Activated T-helper 2 cell treated with anti-CD3 and anti-CD28 coated beads, Interferon-gamma antibody, Interleukin-2, Interleukin-4, amounts not matched to agents 10 μg/mL and 5 μg/mL and 100 μg/mL, durations not matched to agents 14 hours and 24 hours and 36 hours (primary cell): ENCODE measurements at regions not wholly inside any gene's neighbourhood (a gene's known extent, or its start where the extent isn't known, plus 50 kb on each side); places are given as distances from the start of the nearest gene placed in this dataset.

ENCODE experiments used
- DNase-seq: peaks from one replicate; pipeline ENCODE4 v3.0.0; 2021; ENCODE audit warnings: low spot score
- H3K27ac Mint-ChIP-seq: one replicate; pipeline ENCODE4 v1.8.0; 2021; ENCODE audit warnings: mixed read lengths
- H3K27me3 Mint-ChIP-seq: one replicate; pipeline ENCODE4 v1.8.0; 2021; ENCODE audit warnings: low read depth, mixed read lengths
- H3K36me3 Mint-ChIP-seq: one replicate; pipeline ENCODE4 v1.8.0; 2021; ENCODE audit warnings: low read depth, mixed read lengths
- H3K4me1 Mint-ChIP-seq: one replicate; pipeline ENCODE4 v1.8.0; 2021; ENCODE audit warnings: low read depth, mixed read lengths
- H3K4me3 Mint-ChIP-seq: one replicate; pipeline ENCODE4 v1.8.0; 2021; ENCODE audit warnings: low read depth, mild to moderate bottlenecking, moderate library complexity, mixed read lengths
- H3K9me3 Mint-ChIP-seq: one replicate; pipeline ENCODE4 v1.8.0; 2021; ENCODE audit warnings: mixed read lengths
- intact Hi-C: fragments of 100-400 bp; cut with micrococcal nuclease; formaldehyde crosslinking; loops from one replicate; pipeline ENCODE4 v1.15.1; 2023

DNA sequence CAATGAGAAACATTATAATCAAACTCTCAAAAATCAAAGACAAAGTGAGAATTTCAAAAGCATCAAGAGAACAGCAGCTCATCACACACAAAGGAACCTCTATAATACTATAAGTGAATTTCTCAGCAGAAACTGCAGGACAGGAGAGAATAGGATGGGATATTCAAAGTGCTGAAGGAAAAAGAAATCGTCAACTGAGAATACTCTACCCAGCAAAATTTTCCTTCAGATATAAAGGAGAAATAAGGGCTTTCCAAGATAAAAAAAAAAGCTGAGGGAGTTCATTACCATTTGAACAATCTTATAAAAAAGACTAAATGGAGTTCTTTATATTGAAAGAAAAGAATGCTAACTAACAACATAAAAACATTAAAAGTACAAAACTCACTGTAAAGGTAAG, 481.1 kb downstream of the TLE4 start:
- intact Hi-C loops, result no loop called here
- Mint-ChIP-seq H3K27ac (no peak overlapping the region), H3K27me3 (no peaks in the 10 kb centered on the region), H3K4me1 (no peaks in the 10 kb centered on the region), H3K36me3 (no peaks in the 10 kb centered on the region), H3K4me3 (no peak overlapping the region), H3K9me3 (peaks cover 11% of the 10 kb centered on the region)
- DNase-seq, result no peak

DNA sequence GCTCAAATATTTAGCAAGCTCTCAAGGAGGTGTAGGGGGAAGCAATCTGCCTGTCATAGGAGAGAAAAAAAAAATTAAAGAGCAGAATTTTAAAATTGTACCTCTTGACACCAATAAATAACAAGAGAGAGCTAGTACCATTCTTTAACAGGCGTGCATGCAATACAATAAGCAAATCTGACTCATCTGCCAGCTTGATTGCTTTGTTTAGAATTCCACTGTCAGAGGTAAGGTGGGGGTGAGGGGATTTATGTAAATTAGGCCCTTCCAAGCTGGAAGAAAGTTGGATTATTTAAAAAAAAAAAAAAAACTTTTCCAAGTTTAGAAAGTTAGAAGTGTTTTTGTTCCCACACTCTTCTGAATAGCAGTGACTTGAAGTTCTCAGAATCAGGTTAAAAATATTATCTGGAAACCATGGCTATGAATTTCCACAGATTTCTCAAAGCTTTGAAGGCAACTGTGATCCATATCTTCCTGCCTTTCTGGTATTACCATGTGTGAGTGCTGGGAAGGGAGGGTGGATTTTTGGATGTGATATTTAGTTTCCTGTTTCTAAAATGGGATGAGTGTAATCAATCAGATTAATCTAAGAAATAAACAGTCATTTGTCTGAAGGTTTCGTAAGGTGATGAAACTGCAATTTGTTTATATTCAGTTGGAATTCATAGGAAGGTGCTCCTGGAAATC, 477.5 kb downstream of the TLE4 start:
- intact Hi-C loops, result no loop called here
- H3K27me3 Mint-ChIP-seq, result no peaks in the 10 kb centered on the region
- no peaks in the 10 kb centered on the region for H3K4me1 Mint-ChIP-seq
- no peak overlapping the region for H3K27ac Mint-ChIP-seq
- H3K9me3 Mint-ChIP-seq, result peaks cover 11% of the 10 kb centered on the region
- no peaks in the 10 kb centered on the region for H3K36me3 Mint-ChIP-seq
- no peak for DNase-seq
- H3K4me3 Mint-ChIP-seq, result no peak overlapping the region

DNA sequence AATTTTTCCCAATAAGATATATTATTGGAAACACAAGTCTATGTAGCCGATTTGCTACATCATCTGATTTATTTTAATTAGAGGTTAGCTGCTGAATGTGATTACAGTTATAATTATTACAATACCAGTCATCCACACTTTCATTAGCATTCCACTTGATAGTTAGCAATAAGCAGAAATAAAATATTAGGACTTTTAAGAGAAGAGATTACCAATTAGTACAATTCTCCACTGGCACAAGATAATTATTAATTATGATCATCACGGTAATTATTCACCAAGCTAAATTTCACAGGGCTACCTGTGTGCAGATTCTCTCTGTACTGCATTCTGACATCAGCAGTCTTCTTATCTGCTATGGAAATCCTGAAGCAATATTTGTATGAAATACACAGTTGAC, 474.7 kb downstream of the TLE4 start:
- no peak overlapping the region for H3K27ac Mint-ChIP-seq
- intact Hi-C loops, result no loop called here
- H3K27me3 Mint-ChIP-seq, result no peaks in the 10 kb centered on the region

DNA sequence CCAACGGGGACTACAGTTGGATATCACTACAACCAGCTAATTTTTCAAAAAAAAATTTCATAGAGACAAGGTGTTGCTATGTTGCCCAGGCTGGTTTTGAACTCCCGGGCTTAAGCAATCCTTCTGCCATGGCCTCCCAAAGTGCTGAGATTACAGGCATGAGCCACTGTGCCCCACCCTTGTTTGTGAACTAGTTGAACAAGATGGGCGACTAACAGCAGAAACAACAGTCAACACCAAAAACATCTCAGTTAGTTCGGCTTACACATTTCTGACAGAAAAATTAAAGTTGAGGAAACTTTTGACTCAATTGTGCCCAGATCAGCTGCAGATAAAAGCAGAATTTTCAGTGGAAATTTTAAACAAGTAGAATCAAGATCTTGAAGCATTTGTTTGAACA, 470.1 kb downstream of the TLE4 start:
- intact Hi-C loops, result no loop called here
- no peaks in the 10 kb centered on the region for H3K27me3 Mint-ChIP-seq

More for the DNA sequence above, 474.7 kb downstream of the TLE4 start:
- no peak overlapping the region for H3K4me3 Mint-ChIP-seq
- no peaks in the 10 kb centered on the region for H3K4me1 Mint-ChIP-seq
- no peaks in the 10 kb centered on the region for H3K9me3 Mint-ChIP-seq
- H3K36me3 Mint-ChIP-seq, result no peaks in the 10 kb centered on the region
- no peak for DNase-seq

DNA sequence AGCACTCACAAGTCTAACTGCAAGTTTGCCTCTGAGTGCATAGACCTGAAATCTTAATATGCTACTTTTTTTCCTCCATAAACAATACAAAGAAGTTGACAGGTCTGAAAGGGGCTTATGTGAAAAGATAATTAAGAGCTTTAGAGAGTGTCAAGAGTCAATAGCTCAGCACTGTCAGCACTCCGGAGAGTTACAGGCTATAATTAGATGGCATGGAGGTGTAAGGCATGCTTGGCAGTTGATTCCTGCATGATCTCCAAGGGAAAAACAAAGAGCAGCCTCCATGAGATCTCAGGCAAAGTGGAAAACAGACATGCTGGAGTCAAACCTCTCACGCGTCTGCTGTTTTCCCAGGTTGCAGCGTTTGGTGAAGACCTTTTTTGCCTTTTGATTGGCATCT, 468.7 kb downstream of the TLE4 start:
- Mint-ChIP-seq H3K9me3 (no peaks in the 10 kb centered on the region), H3K36me3 (no peaks in the 10 kb centered on the region), H3K27me3 (no peaks in the 10 kb centered on the region), H3K4me3 (no peak overlapping the region), H3K4me1 (no peaks in the 10 kb centered on the region), H3K27ac (no peak overlapping the region)
- intact Hi-C loops, result no loop called here
- no peak for DNase-seq

More for the DNA sequence above, 470.1 kb downstream of the TLE4 start:
- H3K4me1 Mint-ChIP-seq, result no peaks in the 10 kb centered on the region
- no peak overlapping the region for H3K27ac Mint-ChIP-seq
- H3K4me3 Mint-ChIP-seq, result no peak overlapping the region
- DNase-seq, result no peak
- no peaks in the 10 kb centered on the region for H3K36me3 Mint-ChIP-seq
- H3K9me3 Mint-ChIP-seq, result no peaks in the 10 kb centered on the region

DNA sequence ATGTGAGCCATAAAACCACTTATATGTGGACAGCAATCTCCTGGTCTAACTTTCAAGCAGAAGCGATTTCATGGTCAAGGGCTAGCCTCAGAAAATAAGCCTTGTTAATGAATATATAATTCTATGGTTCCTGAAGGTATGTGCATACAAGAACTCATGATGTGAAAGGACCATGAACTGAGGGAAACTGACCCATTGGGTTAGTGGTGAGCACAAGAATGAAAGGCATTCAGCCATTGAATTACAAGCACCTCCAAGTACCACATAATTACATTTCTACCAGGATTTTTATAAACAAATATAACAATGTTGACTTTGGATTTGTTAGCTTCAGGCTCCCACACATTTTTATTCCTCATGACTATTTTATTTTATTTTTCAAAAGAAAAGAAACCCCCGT, 459.0 kb downstream of the TLE4 start:
- no peaks in the 10 kb centered on the region for H3K9me3 Mint-ChIP-seq
- intact Hi-C loops, result no loop called here
- no peak overlapping the region for H3K4me3 Mint-ChIP-seq
- H3K4me1 Mint-ChIP-seq, result no peaks in the 10 kb centered on the region
- no peaks in the 10 kb centered on the region for H3K36me3 Mint-ChIP-seq
- no peaks in the 10 kb centered on the region for H3K27me3 Mint-ChIP-seq
- no peak overlapping the region for H3K27ac Mint-ChIP-seq
- no peak for DNase-seq

DNA sequence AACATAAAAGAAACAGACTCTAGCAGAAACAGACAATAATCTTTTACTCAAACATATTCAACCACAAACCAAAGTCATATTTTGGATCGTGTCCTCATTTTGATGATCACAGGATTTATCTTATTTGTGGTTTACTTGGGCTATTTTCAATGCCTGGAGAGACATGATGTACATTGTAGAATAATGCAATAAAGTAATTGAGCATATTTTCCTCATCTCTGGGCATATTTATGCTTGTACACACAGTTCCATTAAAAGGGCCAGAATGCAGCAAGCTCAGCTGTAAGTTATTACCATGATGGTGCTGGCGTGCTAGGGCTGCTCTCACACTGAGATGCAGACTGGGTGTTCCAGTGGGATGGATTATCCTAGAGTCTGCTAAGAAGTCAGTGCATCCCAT, 456.7 kb downstream of the TLE4 start:
- H3K4me1 Mint-ChIP-seq, result no peaks in the 10 kb centered on the region
- H3K4me3 Mint-ChIP-seq, result no peak overlapping the region
- no peaks in the 10 kb centered on the region for H3K27me3 Mint-ChIP-seq
- no peaks in the 10 kb centered on the region for H3K36me3 Mint-ChIP-seq
- H3K27ac Mint-ChIP-seq, result no peak overlapping the region
- DNase-seq, result no peak
- no peaks in the 10 kb centered on the region for H3K9me3 Mint-ChIP-seq
- intact Hi-C loops, result no loop called here

DNA sequence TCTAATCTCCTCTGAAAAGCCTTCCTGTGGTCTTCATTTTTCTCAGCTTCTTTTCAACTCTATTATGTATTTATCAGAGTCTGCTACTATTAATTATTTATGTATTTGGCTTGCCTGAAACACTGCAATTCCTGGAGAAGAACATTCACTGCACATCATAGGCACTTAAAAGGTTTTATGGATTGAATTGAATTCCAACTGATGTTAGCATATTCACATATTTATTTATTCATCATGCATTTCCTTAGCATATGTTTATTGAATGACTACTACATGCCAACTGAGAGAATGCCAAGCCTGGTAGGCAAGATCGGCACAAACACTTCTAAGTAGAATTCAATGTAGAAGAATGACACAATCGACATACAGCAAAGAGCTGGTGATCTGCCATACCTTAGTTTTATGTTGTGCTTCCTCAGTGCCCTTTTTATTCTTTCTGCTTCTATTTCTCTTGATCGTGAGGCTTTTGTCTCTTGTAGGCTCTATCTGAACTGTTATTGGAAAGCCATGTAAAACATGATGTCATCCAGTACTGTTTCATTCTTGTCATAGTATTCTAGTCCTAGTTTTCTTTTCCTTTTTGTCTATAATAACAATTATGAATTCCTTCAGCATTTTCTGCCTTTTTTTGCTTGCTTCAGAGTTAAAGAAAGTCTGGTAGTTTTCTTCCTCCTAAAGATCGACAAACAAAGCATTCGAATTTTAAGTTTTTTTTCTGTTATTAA, 454.2 kb downstream of the TLE4 start:
- no peaks in the 10 kb centered on the region for H3K9me3 Mint-ChIP-seq

DNA sequence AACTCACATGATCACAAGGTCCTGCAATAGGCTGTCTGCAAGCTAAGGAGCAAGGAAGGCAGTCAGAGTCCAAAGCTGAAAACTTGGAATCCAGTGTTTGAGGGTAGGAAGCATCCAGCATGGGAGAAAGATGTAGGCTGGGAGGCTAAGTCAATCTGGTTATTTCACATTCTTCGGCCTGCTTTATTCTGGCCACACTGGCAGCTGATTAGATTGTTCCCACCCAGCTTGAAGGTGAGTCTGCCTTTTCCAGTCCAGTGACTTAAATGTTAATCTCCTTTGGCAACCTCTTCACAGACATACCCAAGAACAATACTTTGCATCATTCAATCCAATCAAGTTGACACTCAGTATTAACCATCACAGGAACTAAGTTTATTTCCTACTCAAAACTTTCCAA, 453.4 kb downstream of the TLE4 start:
- no peaks in the 10 kb centered on the region for H3K36me3 Mint-ChIP-seq
- no peak overlapping the region for H3K27ac Mint-ChIP-seq
- H3K27me3 Mint-ChIP-seq, result no peaks in the 10 kb centered on the region
- no peak for DNase-seq
- no peaks in the 10 kb centered on the region for H3K9me3 Mint-ChIP-seq
- no peaks in the 10 kb centered on the region for H3K4me1 Mint-ChIP-seq
- H3K4me3 Mint-ChIP-seq, result no peak overlapping the region
- intact Hi-C loops, result no loop called here

More for the DNA sequence above, 454.2 kb downstream of the TLE4 start:
- Mint-ChIP-seq H3K4me1 (no peaks in the 10 kb centered on the region), H3K27ac (no peak overlapping the region), H3K27me3 (no peaks in the 10 kb centered on the region), H3K36me3 (no peaks in the 10 kb centered on the region), H3K4me3 (no peak overlapping the region)
- no peak for DNase-seq
- intact Hi-C loops, result no loop called here

DNA sequence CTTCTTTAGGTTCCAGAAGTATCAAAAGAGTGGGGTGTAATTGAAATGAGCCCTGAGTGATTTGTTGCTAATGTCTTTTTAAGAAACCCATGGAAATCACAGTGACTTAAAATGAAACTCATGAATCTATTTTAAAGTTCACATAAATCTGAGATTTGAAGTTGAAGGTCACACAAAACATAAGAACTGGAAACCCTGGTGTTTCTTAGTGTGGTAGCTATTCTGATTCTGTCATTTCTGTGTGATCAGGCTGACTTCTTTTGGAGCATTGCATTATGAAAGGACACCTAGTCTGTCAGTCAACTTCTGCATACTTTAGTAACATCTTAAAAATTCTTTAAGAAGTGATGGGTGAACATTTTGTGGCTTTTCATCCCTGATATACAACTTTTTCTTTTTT, 448.8 kb downstream of the TLE4 start:
- H3K4me1 Mint-ChIP-seq, result no peaks in the 10 kb centered on the region
- H3K9me3 Mint-ChIP-seq, result no peaks in the 10 kb centered on the region
- H3K27ac Mint-ChIP-seq, result no peak overlapping the region
- no peaks in the 10 kb centered on the region for H3K36me3 Mint-ChIP-seq
- DNase-seq, result no peak
- intact Hi-C loops, result no loop called here
- no peak overlapping the region for H3K4me3 Mint-ChIP-seq
- H3K27me3 Mint-ChIP-seq, result no peaks in the 10 kb centered on the region

DNA sequence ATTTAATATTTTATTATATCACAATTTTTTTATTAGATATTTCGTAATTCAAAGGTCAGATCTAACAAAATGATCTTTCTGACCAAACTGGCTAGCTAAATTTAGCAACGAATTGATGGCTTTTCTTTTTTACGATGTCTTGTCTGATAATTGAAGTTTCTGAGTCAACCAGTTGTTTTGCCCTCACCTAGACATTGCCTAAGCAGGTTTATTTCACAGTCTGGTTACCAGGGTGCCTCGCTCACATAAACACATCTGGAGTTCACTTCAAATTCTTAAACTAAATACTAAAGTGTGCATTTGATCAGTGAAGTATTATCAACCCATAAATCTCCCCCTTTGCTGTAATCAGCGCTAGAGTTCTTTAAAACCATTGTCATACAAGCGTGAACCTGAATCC, 448.3 kb downstream of the TLE4 start:
- H3K36me3 Mint-ChIP-seq, result no peaks in the 10 kb centered on the region

DNA sequence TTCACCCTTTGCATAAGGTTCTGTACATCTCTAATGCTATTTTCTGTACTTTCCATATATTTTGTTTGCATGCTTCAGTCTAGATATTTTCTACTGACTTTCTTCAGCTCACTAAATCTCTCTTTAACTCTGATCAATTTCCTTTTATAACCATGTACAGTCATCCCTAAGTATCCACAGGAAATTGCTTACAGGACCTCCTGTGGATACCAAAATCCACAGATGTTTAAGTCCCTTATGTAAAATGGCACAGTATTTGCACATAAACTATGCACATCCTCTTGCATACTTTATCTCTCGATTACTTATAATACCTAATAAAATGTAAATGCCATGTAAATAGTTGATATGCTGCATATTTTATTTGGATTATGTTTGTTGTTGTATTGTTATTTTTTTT, 442.1 kb downstream of the TLE4 start:
- Mint-ChIP-seq H3K9me3 (no peaks in the 10 kb centered on the region), H3K36me3 (no peaks in the 10 kb centered on the region), H3K27me3 (no peaks in the 10 kb centered on the region), H3K4me3 (no peak overlapping the region), H3K4me1 (no peaks in the 10 kb centered on the region), H3K27ac (no peak overlapping the region)
- no peak for DNase-seq
- intact Hi-C loops, result no loop called here

More for the DNA sequence above, 448.3 kb downstream of the TLE4 start:
- Mint-ChIP-seq H3K27ac (no peak overlapping the region), H3K4me1 (no peaks in the 10 kb centered on the region), H3K4me3 (no peak overlapping the region), H3K27me3 (no peaks in the 10 kb centered on the region), H3K9me3 (no peaks in the 10 kb centered on the region)
- intact Hi-C loops, result no loop called here
- DNase-seq, result no peak

DNA sequence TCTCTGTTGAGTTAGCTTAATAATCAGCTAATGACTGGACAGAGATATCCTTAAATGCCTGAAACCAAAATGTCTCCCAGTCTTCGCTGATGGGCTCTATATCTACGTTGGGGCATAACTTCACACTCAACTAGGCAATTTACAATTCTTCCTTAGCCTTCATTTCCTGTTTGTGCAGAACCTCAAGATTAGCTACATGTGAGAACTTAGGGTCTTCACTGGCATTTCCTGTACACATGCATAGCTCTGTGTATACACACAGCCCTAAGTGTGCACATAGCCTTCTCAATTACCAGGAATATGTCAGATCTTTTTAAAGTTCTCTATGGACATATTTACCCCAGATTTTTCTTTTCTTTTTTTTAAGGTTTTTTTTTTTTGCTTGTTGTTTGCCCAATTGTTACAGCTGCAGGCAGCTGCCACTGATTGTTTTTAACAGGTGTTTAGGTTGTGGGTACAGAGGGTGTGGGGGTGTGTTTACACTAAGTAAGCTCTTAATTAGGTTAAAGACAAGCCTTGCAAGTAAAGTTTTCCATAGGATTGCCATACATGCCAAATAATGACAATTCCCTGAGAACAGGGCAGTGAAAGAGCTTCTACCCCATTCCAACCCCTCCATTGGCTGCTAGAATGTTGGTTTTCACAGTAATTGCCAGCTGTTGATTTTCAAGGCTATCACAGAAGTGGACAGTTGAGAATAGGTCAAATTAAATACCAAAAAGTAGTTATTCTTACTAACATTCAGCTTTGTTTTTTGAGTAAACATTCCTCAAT, 441.0 kb downstream of the TLE4 start:
- no peaks in the 10 kb centered on the region for H3K4me1 Mint-ChIP-seq
- no peak overlapping the region for H3K27ac Mint-ChIP-seq
- intact Hi-C loops, result no loop called here
- no peaks in the 10 kb centered on the region for H3K36me3 Mint-ChIP-seq
- H3K9me3 Mint-ChIP-seq, result no peaks in the 10 kb centered on the region
- no peak overlapping the region for H3K4me3 Mint-ChIP-seq
- DNase-seq, result no peak
- H3K27me3 Mint-ChIP-seq, result no peaks in the 10 kb centered on the region
